ENCODE measurements at regions not wholly inside any gene's neighbourhood (a gene's known extent, or its start where the extent isn't known, plus 50 kb on each side); places are given as distances from the start of the nearest gene placed in this dataset.

- Histone ChIP-seq H3K27ac (no peak overlapping the region), H3K27me3 (no peaks in the 10 kb centered on the region), H3K36me3 (no peaks in the 10 kb centered on the region), H3K4me1 (peaks cover 10 to 44% of the 10 kb centered on the region in 2 donors), H3K9me3 (no peaks in the 10 kb centered on the region), H3K4me3 (no peak overlapping the region)
- DNase-seq (ENCODE audit: low spot score in 2 of 2) = peak; percentile 61 to 78
- TF ChIP-seq CTCF (IDR thresholded peaks at IDR 0.05) = no peak
- intact Hi-C loops (cut with DNase I) = no loop called here
Measured at GRCh38 chr5:54673523-54674225, 156.1 kb downstream of the SNX18 start.

GRCh38 chr5:54672871-54673270, 155.3 kb downstream of the SNX18 start:
- no peaks in the 10 kb centered on the region for H3K9me3 ChIP-seq
- no peak overlapping the region for H3K4me3 ChIP-seq
- H3K27ac ChIP-seq = no peak overlapping the region
- intact Hi-C loops (cut with DNase I) = no loop called here
- DNase-seq (ENCODE audit: low spot score in 2 of 2) = no peak
- H3K27me3 ChIP-seq = no peaks in the 10 kb centered on the region
- H3K36me3 ChIP-seq = no peaks in the 10 kb centered on the region
- no peak for TF ChIP-seq CTCF (IDR thresholded peaks at IDR 0.05)
- peaks cover 10 to 44% of the 10 kb centered on the region in 2 donors for H3K4me1 ChIP-seq

GRCh38 chr5:54671681-54672080, 154.1 kb downstream of the SNX18 start:
- TF ChIP-seq CTCF (IDR thresholded peaks at IDR 0.05) = no peak

GRCh38 chr5:54671111-54671531, 153.6 kb downstream of the SNX18 start:
- H3K27me3 ChIP-seq = no peaks in the 10 kb centered on the region
- H3K4me3 ChIP-seq = no peak overlapping the region
- H3K4me1 ChIP-seq = peaks cover 6 to 39% of the 10 kb centered on the region in 2 donors
- no peak for DNase-seq (ENCODE audit: low spot score in 2 of 2)
- no peak for TF ChIP-seq CTCF (IDR thresholded peaks at IDR 0.05)
- no peaks in the 10 kb centered on the region for H3K36me3 ChIP-seq
- no peaks in the 10 kb centered on the region for H3K9me3 ChIP-seq
- peak overlapping the region; percentile 66 to 79 for H3K27ac ChIP-seq
- intact Hi-C loops (cut with DNase I) = no loop called here

More at GRCh38 chr5:54671681-54672080, 154.1 kb downstream of the SNX18 start:
- Histone ChIP-seq H3K36me3 (no peaks in the 10 kb centered on the region), H3K27me3 (no peaks in the 10 kb centered on the region), H3K4me1 (peaks cover 10 to 44% of the 10 kb centered on the region in 2 donors), H3K9me3 (no peaks in the 10 kb centered on the region), H3K4me3 (no peak overlapping the region), H3K27ac (peak overlapping the region; percentile 66 to 79)
- DNase-seq (ENCODE audit: low spot score in 2 of 2) = no peak
- intact Hi-C loops (cut with DNase I) = no loop called here

GRCh38 chr5:54670281-54670680, 152.7 kb downstream of the SNX18 start:
- no peaks in the 10 kb centered on the region for H3K36me3 ChIP-seq
- peak overlapping the region; percentile 66 to 79 for H3K27ac ChIP-seq
- intact Hi-C loops (cut with DNase I) = no loop called here
- H3K4me3 ChIP-seq = no peak overlapping the region
- no peaks in the 10 kb centered on the region for H3K9me3 ChIP-seq
- no peak for DNase-seq (ENCODE audit: low spot score in 2 of 2)
- TF ChIP-seq CTCF (IDR thresholded peaks at IDR 0.05) = no peak
- no peaks in the 10 kb centered on the region for H3K27me3 ChIP-seq
- H3K4me1 ChIP-seq = peaks cover 6 to 35% of the 10 kb centered on the region in 2 donors
